Embryonic facial prominence (tissue), 1 donor: ENCODE measurements at regions not wholly inside any gene's neighbourhood (a gene's known extent, or its start where the extent isn't known, plus 50 kb on each side); places are given as distances from the start of the nearest gene placed in this dataset.
"Not testable (repeated sequence)": the region's sequence is repeated elsewhere in the genome, so short reads cannot be mapped to it uniquely, and the experiment has no call there.

Experiments
- DNase-seq: peaks from one replicate; pipeline ENCODE4 v3.0.0-alpha.2; 2016; ENCODE audit errors: extremely low spot score

DNA sequence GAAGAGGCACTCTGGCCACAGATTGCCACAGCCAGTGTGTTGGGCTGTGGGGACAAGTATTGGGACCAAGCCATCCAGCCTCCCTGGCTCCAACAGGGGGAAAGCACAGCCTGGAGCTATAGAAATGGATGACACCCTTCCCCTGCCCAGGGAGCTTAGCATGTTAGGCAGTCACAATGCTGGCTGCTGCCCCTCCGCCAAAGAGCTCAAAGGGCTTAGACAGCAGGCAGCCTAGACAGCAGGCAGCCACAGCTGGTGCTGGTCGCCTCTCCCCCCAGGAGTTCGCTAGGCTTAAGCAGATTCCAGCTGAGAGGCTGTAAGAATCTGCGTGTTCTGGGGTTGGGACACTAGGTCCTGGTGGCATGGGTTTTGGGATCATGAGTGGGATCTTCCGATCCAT, 94.5 kb upstream of the MXRA5 start:
- no peak for DNase-seq

DNA sequence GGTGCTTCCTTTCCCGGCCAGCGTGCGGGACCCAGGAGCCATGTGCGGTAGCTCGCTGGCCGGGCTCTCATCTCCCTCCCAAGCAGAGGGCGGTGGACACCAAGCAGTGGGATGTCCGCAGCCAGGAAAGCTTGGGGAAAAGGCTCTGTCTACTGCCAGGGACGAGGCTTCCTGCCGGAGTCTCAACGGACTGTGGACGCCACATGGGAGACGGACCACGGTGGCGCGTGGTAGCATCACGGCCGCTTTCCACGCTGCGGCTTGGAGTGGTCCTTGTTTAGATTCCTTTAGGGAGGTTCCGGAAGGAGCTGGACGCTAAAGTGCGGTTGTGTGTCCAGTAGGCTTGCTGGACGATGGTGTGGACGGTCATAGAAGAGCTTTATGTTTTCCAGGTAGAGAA, 89.5 kb upstream of the MXRA5 start:
- not testable (repeated sequence) for DNase-seq

DNA sequence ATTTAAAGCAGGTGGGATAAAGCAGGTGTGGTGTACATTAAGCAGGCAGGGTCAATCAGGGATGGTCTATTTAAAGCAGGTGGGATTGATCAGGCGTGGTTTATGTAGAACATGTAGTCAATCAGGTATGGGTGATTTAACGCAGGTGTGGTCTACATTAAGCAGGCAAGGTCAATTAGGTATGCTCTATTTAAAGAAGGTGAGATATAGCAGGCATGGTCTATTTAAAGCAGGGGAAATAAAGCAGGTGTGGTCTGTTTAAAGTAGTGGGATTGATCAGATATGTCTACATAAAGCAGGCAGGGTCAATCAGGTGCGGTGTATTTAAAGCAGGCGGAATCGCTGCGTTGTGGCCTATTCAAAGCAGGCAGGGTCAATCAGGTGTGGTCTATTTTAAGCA, 88.6 kb upstream of the MXRA5 start:
- no peak for DNase-seq

DNA sequence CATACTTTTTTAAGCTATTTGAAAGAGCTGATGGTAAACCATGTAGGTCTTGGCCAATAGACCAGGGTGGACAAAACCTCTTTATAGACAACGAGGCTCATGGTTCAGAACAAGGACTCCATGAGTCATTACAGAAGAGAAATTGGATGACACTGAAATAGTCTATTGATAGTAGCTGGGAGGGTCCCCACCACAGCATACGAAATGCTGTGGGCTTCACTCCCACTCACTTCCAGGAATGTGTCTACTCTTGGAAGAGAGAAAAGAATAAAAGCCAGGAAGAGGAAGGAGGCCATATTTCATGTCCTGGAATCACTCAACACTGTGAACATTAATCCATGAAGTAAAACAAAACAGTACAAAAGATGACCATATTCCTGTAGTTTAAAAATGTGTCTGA, 82.3 kb upstream of the MXRA5 start:
- no peak for DNase-seq

DNA sequence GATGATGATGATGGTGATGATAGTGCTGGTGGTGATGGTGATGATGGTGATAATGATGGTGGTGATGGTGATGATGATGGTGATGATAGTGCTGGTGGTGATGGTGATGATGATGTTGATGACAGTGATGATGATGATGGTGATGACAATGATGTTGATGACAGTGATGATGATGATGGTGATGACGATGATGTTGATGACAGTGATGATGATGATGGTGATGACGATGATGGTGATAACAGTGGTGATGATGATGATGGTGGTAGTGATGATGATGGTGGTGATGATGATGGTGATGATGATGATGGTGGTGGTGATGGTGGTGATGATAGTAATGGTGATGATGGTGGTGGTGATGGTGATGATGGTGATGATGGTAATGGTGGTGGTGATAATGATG, 80.1 kb upstream of the MXRA5 start:
- DNase-seq = no peak

DNA sequence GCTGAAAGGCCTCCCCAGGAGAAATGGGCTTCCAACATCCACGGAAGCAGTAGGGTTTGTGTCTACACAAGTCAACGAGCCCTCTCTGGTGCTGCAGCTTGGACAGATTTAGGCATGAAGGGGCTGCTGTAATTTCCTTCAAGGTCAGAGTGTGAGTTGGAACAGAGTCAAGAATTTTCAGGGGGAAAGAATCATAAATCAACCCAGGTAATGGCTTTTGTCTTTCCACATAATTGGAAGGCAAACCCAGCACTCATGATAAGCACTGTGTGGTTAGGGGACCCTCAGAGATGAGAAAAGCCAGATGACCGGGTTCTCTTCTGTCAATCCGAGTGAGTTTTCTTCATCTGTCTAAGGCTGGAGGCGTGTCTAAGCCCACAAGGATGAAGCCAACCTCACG, 78.6 kb upstream of the MXRA5 start:
- DNase-seq = no peak

DNA sequence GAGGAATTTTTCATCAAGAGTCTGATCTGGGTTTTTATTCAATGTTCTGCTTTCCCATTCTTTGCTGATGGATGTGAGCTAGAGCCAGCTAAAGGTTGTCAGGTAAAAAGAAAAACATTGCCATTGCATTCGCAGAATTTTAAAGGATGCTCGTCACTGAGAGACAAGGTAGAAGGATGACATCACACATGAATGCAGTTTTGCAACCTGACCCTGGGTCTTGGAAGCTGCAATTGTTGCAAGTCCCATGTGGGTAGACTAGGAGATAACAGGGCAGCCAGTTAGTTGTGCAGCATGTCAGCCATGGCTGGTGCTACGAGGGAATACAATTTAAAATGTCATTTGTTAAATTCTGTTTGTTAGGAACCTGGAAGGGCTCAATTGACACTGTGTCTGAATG, 73.9 kb upstream of the MXRA5 start:
- no peak for DNase-seq

DNA sequence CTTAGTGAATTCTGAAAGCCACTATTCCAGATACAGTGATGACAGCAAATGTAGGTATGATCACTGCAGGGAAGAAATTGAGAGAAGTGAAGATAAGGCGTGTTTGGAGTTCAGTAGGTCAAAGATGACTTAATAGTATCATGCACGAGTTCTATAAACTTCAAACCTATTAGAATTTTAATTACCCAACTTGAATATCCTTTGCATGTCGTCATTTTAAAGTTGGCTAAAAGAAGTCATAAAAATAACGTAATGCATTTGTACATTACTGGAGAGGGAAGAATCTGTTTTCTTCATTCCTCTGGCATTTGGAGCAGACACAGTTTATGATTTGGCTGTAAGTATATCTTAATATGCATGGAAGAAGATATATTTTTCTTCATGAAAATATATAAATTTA, 68.6 kb upstream of the MXRA5 start:
- no peak for DNase-seq

DNA sequence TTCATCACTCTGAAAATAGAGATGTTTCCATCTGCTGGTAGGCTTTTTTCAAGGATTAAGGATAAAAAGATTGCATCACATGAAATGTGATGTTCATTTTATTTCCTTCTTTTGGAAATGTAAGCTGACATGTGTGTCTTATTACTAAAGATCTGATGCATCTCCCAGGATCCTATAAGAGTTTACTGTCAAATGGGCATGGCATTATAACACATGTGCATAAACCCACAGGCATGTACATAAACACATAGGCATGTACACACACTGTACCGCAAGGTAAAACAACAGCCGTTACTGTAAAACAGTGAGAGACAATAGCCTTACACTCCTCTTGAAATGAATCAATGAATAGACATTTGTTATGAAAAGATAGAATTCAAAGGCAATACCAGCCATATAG, 65.2 kb upstream of the MXRA5 start:
- not testable (repeated sequence) for DNase-seq

DNA sequence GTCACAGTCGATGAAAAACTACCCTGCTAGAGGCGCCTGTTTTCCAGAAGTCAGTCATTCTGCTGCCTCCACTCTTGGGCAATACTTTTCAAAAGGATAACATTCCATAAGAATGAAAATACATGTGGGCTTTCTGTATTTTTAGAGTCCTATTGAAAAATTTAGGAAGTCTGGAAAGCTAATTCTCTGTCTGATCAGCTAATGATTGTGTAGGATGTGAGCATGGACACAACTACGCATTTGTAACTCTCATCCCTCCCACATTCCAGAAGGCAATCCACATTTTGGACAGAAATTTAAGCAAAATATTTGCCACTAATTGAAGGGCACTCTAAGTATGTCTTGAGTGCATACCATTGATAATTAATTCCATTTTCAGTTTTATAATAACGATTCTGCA, 63.5 kb upstream of the MXRA5 start:
- DNase-seq = not testable (repeated sequence)

DNA sequence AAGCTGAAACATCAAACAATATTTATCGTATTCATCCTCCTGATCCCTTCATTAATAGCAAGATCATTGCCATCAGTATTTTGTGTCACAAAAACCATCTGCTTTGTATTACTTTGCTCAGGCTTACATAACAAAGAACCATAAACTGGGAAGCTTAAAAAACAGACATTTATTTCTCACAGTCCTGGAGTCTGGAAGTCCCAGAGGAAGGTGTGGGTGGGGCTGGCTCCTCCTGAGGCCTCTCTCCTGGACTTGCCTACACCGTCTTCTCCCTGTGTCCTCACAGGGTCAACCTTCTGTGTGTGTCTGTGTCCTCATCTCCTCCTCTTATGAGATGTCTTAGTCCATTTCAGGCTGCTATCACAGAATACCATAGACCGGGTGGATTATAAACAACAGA, 61.3 kb upstream of the MXRA5 start:
- no peak for DNase-seq

DNA sequence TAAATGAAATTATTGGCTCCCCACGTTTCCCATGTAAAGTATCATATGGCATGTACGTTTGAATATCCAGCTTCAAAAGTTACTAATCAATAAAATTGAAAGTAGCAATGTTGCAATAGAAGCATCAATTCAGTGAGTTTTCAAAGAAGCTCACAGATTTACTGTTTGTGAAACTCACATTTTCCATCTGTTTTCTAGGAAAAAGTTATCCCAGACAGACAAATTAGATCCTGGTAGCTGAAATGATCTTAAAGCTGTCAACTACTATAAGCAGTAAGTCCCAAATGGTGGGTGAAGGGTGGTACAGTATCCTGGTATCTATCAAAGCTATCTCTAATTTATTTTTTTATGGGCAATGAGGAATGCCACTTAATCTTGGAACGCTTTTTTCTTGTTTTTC, 60.7 kb upstream of the MXRA5 start:
- no peak for DNase-seq

DNA sequence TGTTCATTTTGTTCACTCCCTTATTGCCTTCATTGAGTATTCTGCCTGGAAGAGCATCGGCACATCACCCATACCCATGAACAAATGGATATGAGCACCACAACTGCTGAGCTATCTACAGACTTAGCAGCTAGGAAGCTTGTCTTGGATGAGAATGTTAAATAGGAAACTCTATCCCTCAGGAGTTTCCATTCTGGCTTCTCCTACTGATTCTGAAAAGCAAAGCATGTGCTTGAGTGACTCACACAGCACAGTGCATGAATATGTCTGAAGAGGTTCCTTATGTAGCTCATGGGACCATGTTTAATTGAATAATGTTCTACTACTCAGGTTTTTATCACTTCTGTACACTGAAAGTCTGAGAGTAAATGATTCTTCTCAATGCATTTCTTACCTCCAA, 57.3 kb upstream of the MXRA5 start:
- DNase-seq = no peak
